ENCODE measurements at regions not wholly inside any gene's neighbourhood (a gene's known extent, or its start where the extent isn't known, plus 50 kb on each side); places are given as distances from the start of the nearest gene placed in this dataset.

DNA sequence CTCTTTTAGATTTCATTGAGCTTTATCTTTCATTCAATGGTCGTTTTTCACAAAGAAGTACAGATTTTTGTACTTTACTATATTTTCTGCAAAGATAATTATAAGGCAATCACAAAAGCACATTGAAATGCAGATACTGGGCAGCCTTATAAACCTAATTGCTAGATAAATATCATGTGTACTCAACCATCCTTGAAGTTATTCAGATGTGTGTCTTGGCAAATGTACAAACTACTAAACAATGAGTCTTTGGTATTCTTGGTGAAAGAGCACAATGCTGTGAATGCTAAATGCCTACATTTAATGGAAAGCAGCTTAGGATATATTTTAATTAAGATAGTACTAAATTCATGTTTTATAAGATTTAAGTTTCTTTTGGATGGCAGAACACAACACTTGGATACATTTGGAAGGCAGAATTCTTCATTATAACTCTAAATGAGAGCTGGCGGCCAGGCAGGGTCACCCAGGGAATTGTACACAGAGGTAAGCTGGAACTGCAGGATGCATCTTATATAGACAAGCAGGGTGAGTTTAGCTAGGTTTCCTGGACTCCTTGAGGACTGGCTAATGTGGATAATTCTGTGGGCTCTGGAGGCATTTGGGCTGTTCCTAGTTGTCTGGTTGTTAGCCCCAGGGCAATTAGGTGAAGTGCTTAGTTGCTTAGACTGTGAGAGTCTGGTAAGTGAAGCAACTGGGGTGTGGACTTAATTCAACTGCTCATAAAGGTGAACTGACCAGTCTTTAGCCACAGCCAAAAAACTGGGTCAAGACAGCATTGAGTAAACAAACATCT, 286.6 kb downstream of the PCDH20 start:
- TF ChIP-seq, protein P1, sequence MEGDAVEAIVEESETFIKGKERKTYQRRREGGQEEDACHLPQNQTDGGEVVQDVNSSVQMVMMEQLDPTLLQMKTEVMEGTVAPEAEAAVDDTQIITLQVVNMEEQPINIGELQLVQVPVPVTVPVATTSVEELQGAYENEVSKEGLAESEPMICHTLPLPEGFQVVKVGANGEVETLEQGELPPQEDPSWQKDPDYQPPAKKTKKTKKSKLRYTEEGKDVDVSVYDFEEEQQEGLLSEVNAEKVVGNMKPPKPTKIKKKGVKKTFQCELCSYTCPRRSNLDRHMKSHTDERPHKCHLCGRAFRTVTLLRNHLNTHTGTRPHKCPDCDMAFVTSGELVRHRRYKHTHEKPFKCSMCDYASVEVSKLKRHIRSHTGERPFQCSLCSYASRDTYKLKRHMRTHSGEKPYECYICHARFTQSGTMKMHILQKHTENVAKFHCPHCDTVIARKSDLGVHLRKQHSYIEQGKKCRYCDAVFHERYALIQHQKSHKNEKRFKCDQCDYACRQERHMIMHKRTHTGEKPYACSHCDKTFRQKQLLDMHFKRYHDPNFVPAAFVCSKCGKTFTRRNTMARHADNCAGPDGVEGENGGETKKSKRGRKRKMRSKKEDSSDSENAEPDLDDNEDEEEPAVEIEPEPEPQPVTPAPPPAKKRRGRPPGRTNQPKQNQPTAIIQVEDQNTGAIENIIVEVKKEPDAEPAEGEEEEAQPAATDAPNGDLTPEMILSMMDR (IDR thresholded peaks at IDR 0.05) = no peak
- no peak for TF ChIP-seq POLR2A (IDR thresholded peaks at IDR 0.05)
